Nephron (organoid): ENCODE measurements at regions not wholly inside any gene's neighbourhood (a gene's known extent, or its start where the extent isn't known, plus 50 kb on each side); places are given as distances from the start of the nearest gene placed in this dataset.
A peak's percentile ranks its signal among the peaks of the same experiment; 100 is the strongest.

Experiments used
- H3K27ac Mint-ChIP-seq, 3 experiments: 2 replicates each; pipeline ENCODE4 v1.8.0; 2020; ENCODE audit warnings: mixed read lengths in 3 of 3, mild to moderate bottlenecking in 2 of 3, moderate library complexity in 1 of 3
- H3K27me3 Mint-ChIP-seq: 2 replicates; pipeline ENCODE4 v1.8.0; 2021; ENCODE audit warnings: low read depth, mild to moderate bottlenecking, moderate library complexity, mixed read lengths
- H3K36me3 Mint-ChIP-seq: 2 replicates; pipeline ENCODE4 v1.8.0; 2020; ENCODE audit warnings: low read depth, mixed read lengths
- H3K4me1 Mint-ChIP-seq: 2 replicates; pipeline ENCODE4 v1.8.0; 2020; ENCODE audit warnings: mixed read lengths
- H3K4me3 Mint-ChIP-seq, 3 experiments: 2 replicates each; pipeline ENCODE4 v1.8.0; 2020; ENCODE audit warnings: mild to moderate bottlenecking in 3 of 3, mixed read lengths in 3 of 3, moderate library complexity in 2 of 3
- H3K9me3 Mint-ChIP-seq: 2 replicates; pipeline ENCODE4 v1.8.0; 2020; ENCODE audit warnings: mixed read lengths
- CTCF ChIP-seq, 3 experiments: fragments of 200-600 bp; sonication (generic); IDR thresholded peaks; one replicate each; pipeline ENCODE4 v1.5.0; 2021; ENCODE audit warnings: antibody characterized with exemption in 3 of 3; ENCODE audit not compliant: unreplicated experiment in 3 of 3

DNA sequence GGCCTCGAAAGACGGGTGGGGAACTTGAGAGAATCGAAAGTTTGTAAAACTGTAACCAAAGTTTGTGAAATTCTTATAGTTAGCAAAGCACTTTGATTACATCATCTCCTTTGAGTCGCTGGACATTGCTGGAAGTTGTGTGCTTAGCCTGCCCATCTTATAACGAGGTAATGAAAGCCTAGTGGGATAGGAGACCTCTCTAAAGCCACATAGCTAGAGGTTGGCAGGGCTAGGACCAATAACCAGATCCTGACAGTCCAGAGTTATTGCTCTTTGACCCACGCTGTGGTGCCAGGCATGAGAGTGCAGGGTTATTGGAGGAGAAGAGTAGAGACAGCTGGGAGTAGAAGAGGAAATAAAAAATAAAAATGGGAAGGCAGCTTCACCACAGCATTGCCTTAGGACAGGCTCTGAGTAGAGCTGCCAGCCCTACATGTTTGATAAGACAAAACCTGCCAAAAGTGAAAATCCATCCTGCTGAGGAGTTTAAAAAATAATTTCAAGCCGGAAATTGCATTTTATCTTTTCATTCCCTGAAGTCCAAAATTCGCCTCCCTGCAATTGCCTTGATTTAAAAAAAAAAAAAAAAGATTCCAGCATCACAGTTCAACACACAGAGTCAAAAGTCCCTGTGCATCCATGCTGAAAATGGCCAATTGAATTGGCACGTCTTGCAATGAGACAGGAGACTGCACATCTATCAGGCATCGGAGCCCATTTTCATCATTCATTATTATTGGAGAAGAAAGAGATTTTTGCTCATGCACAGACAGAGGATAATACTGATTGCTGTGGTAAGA is 225.5 kb upstream of the POU2AF2 start:
- H3K36me3 Mint-ChIP-seq: no peaks in the 10 kb centered on the region
- TF ChIP-seq CTCF (IDR thresholded peaks at IDR 0.05; ENCODE audit: unreplicated experiment in 3 of 3): no peak
- H3K9me3 Mint-ChIP-seq: peaks cover 2% of the 10 kb centered on the region
- peak overlapping the region in 1 of 3 experiments; percentile 16 for H3K27ac Mint-ChIP-seq
- no peak overlapping the region for H3K4me3 Mint-ChIP-seq
- H3K4me1 Mint-ChIP-seq: peaks cover 30% of the 10 kb centered on the region
- H3K27me3 Mint-ChIP-seq: peaks cover 8% of the 10 kb centered on the region

GRCh38 chr11:111019451-111019850 is 226.1 kb upstream of the POU2AF2 start:
- Mint-ChIP-seq H3K4me3 (no peak overlapping the region), H3K27ac (peak overlapping the region in 1 of 3 experiments; percentile 16), H3K27me3 (peaks cover 6% of the 10 kb centered on the region), H3K9me3 (peaks cover 2% of the 10 kb centered on the region), H3K4me1 (peaks cover 30% of the 10 kb centered on the region), H3K36me3 (no peaks in the 10 kb centered on the region)
- no peak for TF ChIP-seq CTCF (IDR thresholded peaks at IDR 0.05; ENCODE audit: unreplicated experiment in 3 of 3)

DNA sequence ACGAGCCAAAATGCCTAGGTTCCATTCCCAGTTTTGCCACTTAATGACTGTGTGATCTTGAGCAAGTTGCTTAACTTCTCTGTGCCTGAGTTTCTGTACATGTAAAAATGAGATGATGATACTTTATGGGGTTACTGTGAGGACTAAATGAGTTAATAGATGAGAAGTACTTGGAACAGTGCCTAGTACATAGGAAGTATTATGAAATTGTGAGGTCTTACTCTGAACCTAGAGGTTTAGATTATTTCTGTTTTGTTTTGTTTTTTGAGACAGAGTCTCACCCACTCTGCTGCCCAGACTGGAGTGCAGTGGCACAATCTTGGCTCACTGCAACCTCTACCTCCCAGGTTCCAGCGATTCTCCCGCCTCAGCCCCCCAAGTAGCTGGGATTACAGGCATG is 227.0 kb upstream of the POU2AF2 start:
- H3K27me3 Mint-ChIP-seq: peaks cover 3% of the 10 kb centered on the region
- no peaks in the 10 kb centered on the region for H3K36me3 Mint-ChIP-seq
- H3K27ac Mint-ChIP-seq: no peak overlapping the region
- peaks cover 30% of the 10 kb centered on the region for H3K4me1 Mint-ChIP-seq
- H3K9me3 Mint-ChIP-seq: peaks cover 2% of the 10 kb centered on the region
- H3K4me3 Mint-ChIP-seq: no peak overlapping the region
- no peak for TF ChIP-seq CTCF (IDR thresholded peaks at IDR 0.05; ENCODE audit: unreplicated experiment in 3 of 3)

DNA sequence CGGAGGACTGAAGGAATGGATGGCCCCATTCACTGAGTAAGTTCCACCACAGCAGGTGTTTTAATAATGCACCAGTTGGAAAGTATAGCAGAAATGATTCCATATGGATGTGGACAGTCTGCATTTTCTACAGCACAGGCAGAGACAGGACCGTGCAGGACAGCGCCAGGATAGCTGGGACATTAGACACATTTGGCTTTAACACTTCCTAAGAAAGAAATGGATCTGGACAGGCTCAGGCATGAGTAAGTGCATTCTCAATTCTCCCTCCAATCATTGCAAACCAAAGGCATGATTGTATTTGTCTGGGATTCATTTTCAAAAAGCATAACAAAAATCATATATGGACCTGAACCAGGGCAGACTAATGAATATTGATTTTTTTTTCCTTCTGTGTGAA is 233.0 kb upstream of the POU2AF2 start:
- no peak for TF ChIP-seq CTCF (IDR thresholded peaks at IDR 0.05; ENCODE audit: unreplicated experiment in 3 of 3)
- Mint-ChIP-seq H3K4me3 (no peak overlapping the region), H3K9me3 (no peaks in the 10 kb centered on the region), H3K27me3 (peaks cover 11% of the 10 kb centered on the region), H3K27ac (no peak overlapping the region), H3K4me1 (peaks cover 5% of the 10 kb centered on the region), H3K36me3 (no peaks in the 10 kb centered on the region)

- Mint-ChIP-seq H3K4me1 (no peaks in the 10 kb centered on the region), H3K27me3 (peaks cover 11% of the 10 kb centered on the region), H3K27ac (no peak overlapping the region), H3K36me3 (no peaks in the 10 kb centered on the region), H3K4me3 (no peak overlapping the region), H3K9me3 (no peaks in the 10 kb centered on the region)
- TF ChIP-seq CTCF (IDR thresholded peaks at IDR 0.05; ENCODE audit: unreplicated experiment in 3 of 3): no peak
Measured at GRCh38 chr11:111011275-111011594, 234.3 kb upstream of the POU2AF2 start.
